ENCODE measurements at regions not wholly inside any gene's neighbourhood (a gene's known extent, or its start where the extent isn't known, plus 50 kb on each side); places are given as distances from the start of the nearest gene placed in this dataset.
A peak's percentile ranks its signal among the peaks of the same experiment; 100 is the strongest.
"Not testable (repeated sequence)": the region's sequence is repeated elsewhere in the genome, so short reads cannot be mapped to it uniquely, and the experiment has no call there.

DNA sequence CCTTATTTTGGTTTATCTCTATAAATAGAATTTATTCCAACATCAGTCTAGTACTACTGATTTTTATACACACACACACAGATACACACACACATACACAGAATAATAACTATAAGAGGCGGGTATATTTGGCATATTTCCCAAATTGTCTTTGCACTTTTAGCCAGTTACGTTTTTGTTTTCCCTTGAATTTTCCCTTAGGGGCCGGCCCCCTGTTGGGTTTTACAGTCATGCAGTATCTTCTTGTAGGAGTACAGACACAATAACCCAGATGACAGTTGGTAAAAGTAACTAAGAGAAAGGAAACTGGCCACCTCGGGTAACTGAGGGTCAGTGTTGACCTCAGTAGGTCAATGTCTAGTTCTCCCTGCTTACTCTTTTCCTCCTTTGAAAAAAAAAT, 50.9 kb downstream of the DISP1 start:
- DNase-seq, result no peak

DNA sequence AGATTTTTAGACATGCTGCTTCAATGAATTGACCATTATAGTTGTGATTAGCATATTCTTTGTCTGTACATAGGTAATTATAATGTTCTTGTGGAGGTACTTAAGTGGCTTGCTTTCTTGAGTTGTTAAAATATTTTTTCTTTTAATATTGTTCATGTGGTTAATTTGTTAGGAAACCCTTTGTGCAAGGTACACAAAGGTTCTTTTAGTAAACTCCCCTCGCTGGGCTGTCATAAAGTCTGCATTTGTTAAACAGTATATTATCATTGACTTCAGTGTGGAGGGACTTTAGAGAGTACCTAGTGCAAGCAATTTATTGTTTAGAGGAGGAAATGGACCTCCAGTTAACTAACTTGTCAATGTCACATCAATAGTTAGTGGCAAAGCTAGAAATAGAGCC, 52.5 kb downstream of the DISP1 start:
- DNase-seq, result no peak

GRCh38 chr1:222876182-222876581, 61.3 kb downstream of the DISP1 start:
- DNase-seq, result no peak

DNA sequence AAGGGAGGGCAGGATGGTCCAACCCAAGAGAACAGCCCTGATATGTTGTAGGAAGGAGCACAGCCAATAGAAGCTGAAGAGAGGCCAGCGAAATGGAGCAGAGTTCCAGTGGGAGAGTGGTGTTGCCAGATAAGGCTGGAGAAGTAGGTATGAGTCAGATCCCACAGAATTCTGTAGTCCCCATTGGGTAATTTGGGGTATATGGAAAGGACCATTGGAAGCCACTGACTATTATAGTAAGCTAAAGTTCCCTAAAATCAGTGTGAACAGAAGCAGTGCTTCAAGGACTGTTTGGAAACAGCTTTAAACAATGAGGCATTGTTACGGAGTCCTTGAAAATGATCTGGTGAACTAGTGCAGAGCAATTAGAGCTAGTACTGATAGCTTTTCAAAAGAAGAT, 63.0 kb downstream of the DISP1 start:
- no peak for DNase-seq

- no peak for DNase-seq
These were observed 65.7 kb downstream of the DISP1 start for GRCh38 chr1:222880587-222880986.

GRCh38 chr1:222886194-222886854, 71.5 kb downstream of the DISP1 start:
- no peak for DNase-seq

- DNase-seq, result no peak
These were observed 72.1 kb downstream of the DISP1 start for GRCh38 chr1:222886878-222887351.

DNA sequence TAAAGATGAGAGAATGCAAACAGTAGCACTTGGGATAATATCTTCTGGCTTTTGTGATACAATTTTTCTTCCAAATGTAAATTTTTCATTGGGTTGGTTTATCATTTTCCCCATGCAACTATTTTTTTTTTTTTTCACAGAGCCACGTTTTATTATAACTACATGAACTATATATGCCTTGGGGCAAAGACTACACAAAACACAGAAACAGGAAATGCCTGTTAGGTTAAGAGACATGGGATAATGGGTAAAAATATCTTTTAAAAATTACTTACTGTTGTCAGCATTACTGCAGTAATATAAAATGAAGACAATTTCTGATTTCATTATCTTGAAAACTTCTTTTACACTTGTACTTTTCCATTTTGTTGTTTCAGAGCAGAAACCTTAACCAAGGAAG, 74.6 kb downstream of the DISP1 start:
- no peak for DNase-seq

GRCh38 chr1:222890716-222891115, 75.9 kb downstream of the DISP1 start:
- DNase-seq, result no peak

GRCh38 chr1:222891578-222891977, 76.7 kb downstream of the DISP1 start:
- DNase-seq, result no peak

DNA sequence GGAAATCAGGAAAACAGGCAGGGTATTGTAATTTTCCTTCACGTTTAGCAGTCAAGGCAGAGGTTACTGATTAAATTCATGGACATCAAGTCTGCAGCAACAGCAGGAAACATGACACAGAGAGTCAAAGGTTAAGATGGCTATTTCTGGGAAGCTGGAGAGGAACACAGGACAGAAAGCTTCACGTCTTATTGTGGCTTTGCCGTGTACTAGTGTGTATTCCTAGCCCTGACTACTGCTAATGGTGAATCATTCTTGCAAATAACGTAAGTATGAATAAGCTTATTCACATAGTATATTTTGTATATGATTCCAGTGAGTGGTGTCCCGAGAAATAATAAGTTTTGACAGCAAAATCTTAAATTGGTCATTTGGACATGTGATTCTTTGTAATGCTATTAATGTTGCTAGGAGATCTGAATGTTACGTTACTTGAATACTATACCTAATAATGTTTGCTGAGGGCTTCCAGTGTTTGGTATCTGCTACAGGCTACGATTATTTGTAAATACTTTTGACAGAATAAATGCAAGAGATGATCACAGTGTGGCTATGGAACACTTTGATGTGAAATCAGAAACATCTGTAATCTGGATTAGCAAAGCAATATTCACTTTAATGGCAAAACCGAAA, 77.4 kb downstream of the DISP1 start:
- no peak for DNase-seq

DNA sequence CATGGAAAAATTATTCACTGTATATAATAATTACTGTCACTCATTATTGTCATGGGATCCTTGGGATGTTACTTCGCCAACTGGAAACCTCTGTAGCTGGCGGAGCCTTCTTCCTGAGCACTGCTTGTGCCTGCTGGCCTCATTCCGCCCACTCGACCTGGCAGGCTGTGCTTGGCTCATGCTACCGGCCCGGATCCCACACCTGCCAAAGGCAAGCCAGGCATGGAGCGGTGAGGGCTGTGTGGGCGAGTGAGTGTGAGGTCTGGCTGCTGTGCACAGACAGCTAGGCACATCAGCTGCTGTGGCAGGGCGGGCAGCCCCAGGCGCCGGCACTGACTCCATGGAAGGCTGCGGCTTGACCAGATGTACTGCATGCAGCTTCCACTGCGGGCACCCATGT, 78.4 kb downstream of the DISP1 start:
- DNase-seq, result peak; percentile 47

DNA sequence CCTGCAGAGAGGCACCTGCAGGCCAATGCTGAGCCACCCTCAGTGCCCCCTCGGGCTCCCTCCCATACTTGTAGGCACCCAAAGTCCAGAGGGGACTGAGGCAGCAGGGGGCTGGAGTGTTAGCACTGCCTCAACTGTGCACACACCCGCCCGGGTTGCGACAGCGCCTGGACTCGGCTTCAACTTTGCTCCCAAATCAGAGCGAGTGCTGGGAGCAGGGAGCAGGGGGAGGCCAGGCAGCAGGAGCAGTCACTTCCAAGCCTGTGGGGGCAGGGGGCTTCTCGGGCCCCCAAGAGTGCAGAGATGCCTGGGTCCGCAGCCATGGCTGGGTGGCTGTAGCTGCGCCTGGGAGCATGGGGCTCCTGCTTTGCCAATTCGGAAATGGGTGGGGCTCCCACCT, 79.5 kb downstream of the DISP1 start:
- no peak for DNase-seq

- no peak for DNase-seq
These were observed 82.0 kb downstream of the DISP1 start for GRCh38 chr1:222896630-222897526.

GRCh38 chr1:222897527-222898190, 82.8 kb downstream of the DISP1 start:
- DNase-seq, result peak; percentile 42

DNA sequence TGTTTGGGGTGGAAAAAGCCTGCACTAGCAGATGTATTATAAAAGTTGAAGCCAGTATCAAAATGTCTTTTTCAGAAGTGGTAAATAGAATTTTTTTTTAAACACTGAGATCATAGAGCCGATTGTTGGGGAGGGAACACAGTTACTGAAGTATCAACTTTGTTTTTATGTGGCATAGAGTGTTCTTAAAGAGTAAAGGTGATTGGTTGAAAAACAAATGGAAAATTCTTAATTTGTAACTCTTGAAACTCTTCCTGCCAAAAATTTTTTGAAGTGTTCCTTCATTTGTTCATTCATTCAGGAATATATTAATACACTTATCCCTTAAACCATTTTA, 83.3 kb downstream of the DISP1 start:
- peak; percentile 38 for DNase-seq

DNA sequence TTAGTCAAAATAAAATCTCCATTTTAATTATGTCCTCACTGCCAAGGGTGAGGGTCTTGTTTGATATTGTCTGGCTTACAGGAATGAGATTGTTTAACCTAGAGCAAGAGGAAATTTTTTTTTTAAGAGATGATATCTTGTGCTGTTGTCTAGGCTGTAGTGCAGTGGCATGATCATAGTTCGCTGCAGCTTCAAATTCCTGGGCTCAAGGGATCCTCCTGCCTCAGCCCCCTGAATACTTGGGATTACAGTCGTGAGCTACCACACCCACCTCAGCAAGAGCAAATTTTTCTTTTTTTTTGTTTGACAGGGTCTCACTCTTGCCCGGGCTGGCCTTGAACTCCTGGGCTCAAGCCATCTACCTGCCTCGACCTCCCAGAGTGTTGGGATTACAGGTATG, 84.6 kb downstream of the DISP1 start:
- no peak for DNase-seq

DNA sequence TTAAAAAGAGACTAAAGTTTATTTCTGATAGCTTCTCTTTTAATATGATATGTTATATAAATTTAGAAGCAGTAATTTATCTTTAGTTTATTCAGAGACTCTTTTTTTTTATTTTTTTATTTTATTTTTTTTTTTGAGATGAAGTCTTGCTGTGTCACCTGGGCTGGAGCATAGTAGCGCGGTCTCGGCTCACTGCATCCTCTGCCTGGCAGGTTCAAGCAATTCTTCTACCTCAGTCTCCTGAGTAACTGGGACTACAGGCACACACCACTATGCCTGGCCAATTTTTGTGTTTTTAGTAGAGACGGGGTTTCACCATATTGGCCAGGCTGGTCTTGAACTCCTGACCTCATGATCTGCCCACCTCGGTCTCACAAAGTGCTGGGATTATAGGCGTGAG, 89.6 kb downstream of the DISP1 start:
- no peak for DNase-seq

- no peak for DNase-seq
These were observed 90.3 kb downstream of the DISP1 start for GRCh38 chr1:222905151-222905550.

- DNase-seq, result not testable (repeated sequence)
These were observed 91.5 kb downstream of the DISP1 start for GRCh38 chr1:222906271-222906739.

- DNase-seq, result no peak
These were observed 94.7 kb downstream of the DISP1 start for GRCh38 chr1:222909586-222909985.

DNA sequence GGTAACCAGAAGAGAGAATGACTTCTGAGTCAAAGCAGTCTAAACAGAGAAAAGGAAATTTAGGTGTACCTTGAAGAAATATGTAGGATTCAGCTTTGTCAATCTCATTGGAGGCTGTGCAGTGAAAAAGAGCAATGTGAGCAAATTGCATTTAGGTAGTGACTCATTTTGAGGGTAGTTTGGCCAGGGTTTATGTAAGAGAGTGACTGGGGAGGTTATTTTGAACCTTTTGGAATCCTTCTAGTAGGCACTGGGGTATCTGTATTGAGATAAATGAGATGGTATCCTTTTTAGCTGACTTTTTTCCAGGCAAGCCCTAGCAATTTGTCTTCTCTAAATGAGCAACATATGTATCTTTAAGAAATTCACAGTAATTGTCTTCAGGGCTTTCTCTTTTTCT, 95.9 kb downstream of the DISP1 start:
- DNase-seq, result no peak

GRCh38 chr1:222911866-222912265, 97.0 kb downstream of the DISP1 start:
- no peak for DNase-seq

All from hindlimb muscle (tissue), 1 donor.